ENCODE measurements at regions not wholly inside any gene's neighbourhood (a gene's known extent, or its start where the extent isn't known, plus 50 kb on each side); places are given as distances from the start of the nearest gene placed in this dataset.

DNA sequence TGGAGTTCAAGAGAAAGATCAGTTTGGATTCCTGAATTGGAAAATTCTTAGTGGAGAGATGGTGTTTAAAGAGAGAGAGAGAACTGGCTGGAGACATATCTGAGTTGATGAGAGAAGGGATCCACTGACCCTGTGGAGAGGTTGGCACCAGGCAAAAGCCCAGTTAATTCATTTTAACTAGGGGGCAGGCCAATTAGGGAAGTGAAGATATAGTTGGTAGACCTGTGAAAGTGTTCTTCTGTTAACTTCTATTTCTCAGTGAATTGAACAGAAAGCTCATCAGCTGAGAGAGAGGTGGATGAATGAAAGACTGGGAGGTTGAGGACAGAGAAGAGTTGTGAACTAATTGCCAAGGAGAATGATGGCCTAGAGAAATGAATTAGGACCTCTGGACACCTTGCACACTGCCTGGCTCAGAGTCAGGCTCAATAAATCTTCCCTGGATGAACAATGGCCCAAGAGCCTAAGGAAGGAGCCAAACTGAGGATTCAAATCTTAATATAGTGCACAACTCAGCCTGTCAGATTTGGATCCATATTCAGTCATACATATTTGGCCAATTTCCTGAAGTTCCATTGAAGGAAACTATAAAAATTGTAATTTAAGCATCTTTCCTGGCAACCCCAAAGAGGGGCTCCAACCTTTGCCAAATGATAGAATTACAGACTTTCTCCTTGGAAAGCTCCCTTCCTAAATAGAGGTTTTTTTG lies 82.2 kb upstream of the RMDN2 start:
- no peak for FAIRE-seq
- ChIA-PET POLR2A (no interaction called here), CTCF (interaction anchor here (0.6 to 2.1 kb wide), 4 partner anchors 10 to 447 kb away, joined by 3 to 9 read pairs (median 4); no protein-coding TSS in a partner anchor)
- DNase-seq (ENCODE audit: low read depth in 1 of 2, low spot score in 1 of 2): no peak
- no peak overlapping the region for H3K27ac ChIP-seq
- no peak overlapping the region for H3K4me2 ChIP-seq
- TF ChIP-seq SMC3 (IDR thresholded peaks at IDR 0.05) (no peak), ZFP36 (IDR thresholded peaks at IDR 0.05; ENCODE audit: borderline replicate concordance, partially characterized antibody) (no peak)
- no peaks in the 10 kb centered on the region for H3K9me3 ChIP-seq
- no peak overlapping the region for H3K4me3 ChIP-seq
- ATAC-seq: no peak
- H3K4me1 ChIP-seq: no peaks in the 10 kb centered on the region

GRCh38 chr2:37843556-37843955 lies 81.5 kb upstream of the RMDN2 start:
- no peak for ATAC-seq
- Histone ChIP-seq H3K9me3 (no peaks in the 10 kb centered on the region), H3K4me3 (no peak overlapping the region), H3K4me1 (no peaks in the 10 kb centered on the region), H3K27ac (no peak overlapping the region), H3K4me2 (no peak overlapping the region)
- TF ChIP-seq TP53 (CRISPR knock-in tag; IDR thresholded peaks at IDR 0.05) (no peak), HOXB5 (CRISPR knock-in tag; IDR thresholded peaks at IDR 0.05) (no peak), RFX5 (IDR thresholded peaks at IDR 0.05) (no peak), HDAC2 (IDR thresholded peaks at IDR 0.05) (no peak), PHF8 (IDR thresholded peaks at IDR 0.05; ENCODE audit: borderline replicate concordance, low read depth) (no peak), POLR2AphosphoS2 (conservative IDR thresholded peaks at IDR 0.05; ENCODE audit: low read length) (no peak)
- TF ChIP-seq, protein P1, sequence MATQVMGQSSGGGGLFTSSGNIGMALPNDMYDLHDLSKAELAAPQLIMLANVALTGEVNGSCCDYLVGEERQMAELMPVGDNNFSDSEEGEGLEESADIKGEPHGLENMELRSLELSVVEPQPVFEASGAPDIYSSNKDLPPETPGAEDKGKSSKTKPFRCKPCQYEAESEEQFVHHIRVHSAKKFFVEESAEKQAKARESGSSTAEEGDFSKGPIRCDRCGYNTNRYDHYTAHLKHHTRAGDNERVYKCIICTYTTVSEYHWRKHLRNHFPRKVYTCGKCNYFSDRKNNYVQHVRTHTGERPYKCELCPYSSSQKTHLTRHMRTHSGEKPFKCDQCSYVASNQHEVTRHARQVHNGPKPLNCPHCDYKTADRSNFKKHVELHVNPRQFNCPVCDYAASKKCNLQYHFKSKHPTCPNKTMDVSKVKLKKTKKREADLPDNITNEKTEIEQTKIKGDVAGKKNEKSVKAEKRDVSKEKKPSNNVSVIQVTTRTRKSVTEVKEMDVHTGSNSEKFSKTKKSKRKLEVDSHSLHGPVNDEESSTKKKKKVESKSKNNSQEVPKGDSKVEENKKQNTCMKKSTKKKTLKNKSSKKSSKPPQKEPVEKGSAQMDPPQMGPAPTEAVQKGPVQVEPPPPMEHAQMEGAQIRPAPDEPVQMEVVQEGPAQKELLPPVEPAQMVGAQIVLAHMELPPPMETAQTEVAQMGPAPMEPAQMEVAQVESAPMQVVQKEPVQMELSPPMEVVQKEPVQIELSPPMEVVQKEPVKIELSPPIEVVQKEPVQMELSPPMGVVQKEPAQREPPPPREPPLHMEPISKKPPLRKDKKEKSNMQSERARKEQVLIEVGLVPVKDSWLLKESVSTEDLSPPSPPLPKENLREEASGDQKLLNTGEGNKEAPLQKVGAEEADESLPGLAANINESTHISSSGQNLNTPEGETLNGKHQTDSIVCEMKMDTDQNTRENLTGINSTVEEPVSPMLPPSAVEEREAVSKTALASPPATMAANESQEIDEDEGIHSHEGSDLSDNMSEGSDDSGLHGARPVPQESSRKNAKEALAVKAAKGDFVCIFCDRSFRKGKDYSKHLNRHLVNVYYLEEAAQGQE (IDR thresholded peaks at IDR 0.05): no peak
- TF ChIP-seq, protein P2, sequence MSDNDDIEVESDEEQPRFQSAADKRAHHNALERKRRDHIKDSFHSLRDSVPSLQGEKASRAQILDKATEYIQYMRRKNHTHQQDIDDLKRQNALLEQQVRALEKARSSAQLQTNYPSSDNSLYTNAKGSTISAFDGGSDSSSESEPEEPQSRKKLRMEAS (IDR thresholded peaks at IDR 0.05): no peak
- TF ChIP-seq, protein P3, sequence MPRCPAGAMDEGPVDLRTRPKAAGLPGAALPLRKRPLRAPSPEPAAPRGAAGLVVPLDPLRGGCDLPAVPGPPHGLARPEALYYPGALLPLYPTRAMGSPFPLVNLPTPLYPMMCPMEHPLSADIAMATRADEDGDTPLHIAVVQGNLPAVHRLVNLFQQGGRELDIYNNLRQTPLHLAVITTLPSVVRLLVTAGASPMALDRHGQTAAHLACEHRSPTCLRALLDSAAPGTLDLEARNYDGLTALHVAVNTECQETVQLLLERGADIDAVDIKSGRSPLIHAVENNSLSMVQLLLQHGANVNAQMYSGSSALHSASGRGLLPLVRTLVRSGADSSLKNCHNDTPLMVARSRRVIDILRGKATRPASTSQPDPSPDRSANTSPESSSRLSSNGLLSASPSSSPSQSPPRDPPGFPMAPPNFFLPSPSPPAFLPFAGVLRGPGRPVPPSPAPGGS (IDR thresholded peaks at IDR 0.05): no peak
- POLR2A ChIA-PET: no interaction called here
- CTCF ChIA-PET: interaction anchor here (1.1 to 2.1 kb wide), 4 partner anchors 11 to 448 kb away, joined by 3 to 9 read pairs (median 3); no protein-coding TSS in a partner anchor
- FAIRE-seq: no peak
- 3% methylated on average over 1 of the region's 1 CpG for WGBS (ENCODE audit: missing lambda C conversion rate)
- no peak for DNase-seq (ENCODE audit: low read depth in 1 of 2, low spot score in 1 of 2)

DNA sequence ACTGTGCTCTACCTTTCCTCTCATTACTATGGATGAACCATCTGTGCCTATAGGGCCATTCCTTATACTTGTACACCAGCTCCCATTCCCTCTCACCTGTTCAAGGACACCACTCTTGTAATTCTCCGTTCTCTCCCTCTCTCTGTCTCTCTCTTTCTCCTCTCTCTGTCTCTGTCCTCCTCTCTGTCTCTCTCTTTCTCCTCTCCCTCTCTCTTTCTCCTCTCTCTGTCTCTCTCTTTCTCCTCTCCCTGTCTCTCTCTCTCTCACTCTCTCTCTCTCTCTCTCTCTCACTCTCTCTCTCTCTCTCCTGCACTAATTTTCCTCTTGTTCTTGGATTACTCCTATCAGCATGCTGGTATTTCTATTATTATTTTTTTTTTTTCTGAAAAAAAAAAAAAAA lies 78.9 kb upstream of the RMDN2 start:
- no peaks in the 10 kb centered on the region for H3K4me1 ChIP-seq
- 43% methylated on average over 1 of the region's 1 CpG for WGBS (ENCODE audit: missing lambda C conversion rate)
- H3K27ac ChIP-seq: no peak overlapping the region
- FAIRE-seq: no peak
- ChIA-PET POLR2A (no interaction called here), CTCF (interaction anchor here (0.8 to 4.6 kb wide), 3 partner anchors 13 to 450 kb away, joined by 3 to 18 read pairs (median 5); no protein-coding TSS in a partner anchor)
- no peak overlapping the region for H3K4me3 ChIP-seq
- no peaks in the 10 kb centered on the region for H3K9me3 ChIP-seq
- no peak for ATAC-seq
- DNase-seq (ENCODE audit: low read depth in 1 of 2, low spot score in 1 of 2): no peak
- H3K4me2 ChIP-seq: no peak overlapping the region
- TF ChIP-seq POLR2A (IDR thresholded peaks at IDR 0.05; ENCODE audit: low read length): no peak
- TF ChIP-seq HMGXB4 (CRISPR knock-in tag; IDR thresholded peaks at IDR 0.05; ENCODE audit: borderline replicate concordance): no peak
- TF ChIP-seq HEYL (CRISPR knock-in tag; IDR thresholded peaks at IDR 0.05): no peak
- TF ChIP-seq TFCP2L1 (CRISPR knock-in tag; IDR thresholded peaks at IDR 0.05): no peak
- no peak for TF ChIP-seq FOSL2 (IDR thresholded peaks at IDR 0.05)
- no peak for TF ChIP-seq FOSL2 (CRISPR knock-in tag; IDR thresholded peaks at IDR 0.05)
- no peak for TF ChIP-seq KDM5A (IDR thresholded peaks at IDR 0.05)
- TF ChIP-seq ZFP36 (IDR thresholded peaks at IDR 0.05; ENCODE audit: borderline replicate concordance, partially characterized antibody): no peak
- TF ChIP-seq, protein P2 (IDR thresholded peaks at IDR 0.05): no peak
- TF ChIP-seq SREBF2 (IDR thresholded peaks at IDR 0.05): no peak
- no peak for TF ChIP-seq GATA3 (IDR thresholded peaks at IDR 0.05; ENCODE audit: borderline replicate concordance)
- TF ChIP-seq RCOR1 (IDR thresholded peaks at IDR 0.05; ENCODE audit: low read depth, low read length): no peak
- TF ChIP-seq CHD4 (IDR thresholded peaks at IDR 0.05; ENCODE audit: borderline replicate concordance): no peak
- TF ChIP-seq RNF2 (IDR thresholded peaks at IDR 0.05; ENCODE audit: borderline replicate concordance, low read depth): no peak
- TF ChIP-seq FOSB (CRISPR knock-in tag; IDR thresholded peaks at IDR 0.05): no peak
- no peak for TF ChIP-seq HDAC2 (IDR thresholded peaks at IDR 0.05)
- TF ChIP-seq RARB (CRISPR knock-in tag; IDR thresholded peaks at IDR 0.05): no peak
- no peak for TF ChIP-seq FOXS1 (CRISPR knock-in tag; IDR thresholded peaks at IDR 0.05)
- TF ChIP-seq ZSCAN20 (CRISPR knock-in tag; IDR thresholded peaks at IDR 0.05): no peak
- TF ChIP-seq HOXB5 (CRISPR knock-in tag; IDR thresholded peaks at IDR 0.05): no peak

Data from A549 (cell line).